Hematopoietic multipotent progenitor cell treated with erythropoietin and hydrocortisone succinate and interleukin-3 and kit ligand, for 8 days (in vitro differentiated cells): ENCODE measurements at regions not wholly inside any gene's neighbourhood (a gene's known extent, or its start where the extent isn't known, plus 50 kb on each side); places are given as distances from the start of the nearest gene placed in this dataset.

ENCODE experiments used
- DNase-seq: peaks from one replicate; pipeline ENCODE4 v3.0.0-alpha.2; 2015

DNA sequence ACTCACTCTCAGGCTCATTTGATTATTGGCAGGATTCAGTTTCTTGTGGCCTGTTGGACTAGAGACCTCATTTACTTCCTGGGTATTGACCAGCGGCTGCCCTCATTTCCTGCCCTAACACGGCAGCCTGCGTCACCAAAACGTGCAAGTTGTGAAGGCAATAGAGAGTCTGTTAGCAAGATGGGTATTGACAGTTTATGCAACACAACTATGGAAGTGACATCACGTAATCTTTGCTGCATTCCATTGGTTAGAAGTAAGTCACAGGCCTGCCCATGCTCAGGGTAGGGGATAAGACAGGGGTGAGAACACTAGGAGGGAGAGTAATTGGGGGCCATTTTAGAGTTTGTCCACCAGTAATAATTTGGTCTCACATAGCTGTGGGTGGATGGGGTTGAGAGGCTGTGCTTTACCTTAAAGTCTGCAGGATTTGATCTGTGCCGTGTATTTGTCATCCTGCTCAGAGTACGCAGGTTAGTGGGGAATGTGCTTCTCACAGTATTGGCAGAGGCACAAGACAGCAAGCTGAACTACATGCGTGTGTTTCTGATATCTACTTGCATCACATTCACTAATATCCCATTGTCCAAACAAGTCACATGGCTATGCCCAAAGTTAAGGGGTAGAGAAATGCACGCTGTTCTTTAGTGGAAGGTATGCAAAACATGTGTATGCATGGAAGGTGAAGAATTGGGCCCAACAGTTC is 83.3 kb downstream of the EDEM1 start:
- DNase-seq: no peak

DNA sequence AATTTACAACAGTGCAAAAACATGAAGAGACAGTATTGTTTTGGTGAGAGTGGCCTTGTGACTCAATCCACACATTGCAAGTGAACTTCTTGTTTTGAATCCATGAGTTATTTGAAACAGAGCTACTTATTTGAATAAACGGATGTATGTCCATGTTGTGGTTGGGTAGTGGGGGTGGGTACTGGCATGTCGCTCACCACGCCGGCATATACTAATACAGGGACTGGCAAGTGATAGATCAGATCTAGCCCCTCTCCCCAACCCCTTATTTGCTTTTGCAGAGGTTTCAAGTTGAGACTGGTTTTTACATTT is 83.8 kb downstream of the EDEM1 start:
- DNase-seq: no peak

DNA sequence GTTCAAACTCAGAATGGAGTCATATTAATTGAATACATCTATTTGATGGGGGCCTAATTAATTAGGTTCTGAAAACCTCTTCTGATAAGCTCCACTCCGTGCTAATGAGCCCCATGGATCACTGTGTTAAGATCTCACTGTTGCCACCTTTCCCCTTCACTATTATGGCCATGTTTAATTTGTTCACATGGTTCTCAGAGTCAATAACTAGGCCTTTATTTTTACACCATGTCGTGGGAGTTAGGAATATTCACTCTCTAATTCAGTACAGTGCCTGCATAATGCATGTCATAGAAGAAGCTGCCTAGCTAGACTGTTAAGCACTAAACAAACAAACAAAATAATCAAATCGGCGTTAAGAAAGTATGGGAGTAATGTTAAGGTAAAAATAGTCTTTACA is 84.9 kb downstream of the EDEM1 start:
- no peak for DNase-seq

DNA sequence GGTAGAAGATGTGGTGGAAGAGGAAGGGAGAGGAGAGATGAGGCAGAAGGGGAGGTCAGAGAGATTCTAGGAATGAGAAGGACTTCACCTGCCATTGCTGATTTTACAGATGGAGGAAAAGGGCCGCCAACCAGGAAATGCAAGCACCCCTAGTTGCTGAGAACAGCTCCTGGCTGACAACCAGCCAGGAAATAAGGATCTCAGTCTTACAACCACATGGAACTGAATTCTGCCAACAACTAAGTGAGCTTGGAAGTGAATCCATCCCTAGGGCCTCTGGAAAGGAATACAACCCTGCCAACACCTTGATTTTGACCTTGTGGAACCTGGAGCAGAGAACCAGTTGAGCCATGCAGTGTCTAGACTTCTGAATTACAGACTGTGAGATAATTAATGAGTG is 86.6 kb downstream of the EDEM1 start:
- DNase-seq: no peak

DNA sequence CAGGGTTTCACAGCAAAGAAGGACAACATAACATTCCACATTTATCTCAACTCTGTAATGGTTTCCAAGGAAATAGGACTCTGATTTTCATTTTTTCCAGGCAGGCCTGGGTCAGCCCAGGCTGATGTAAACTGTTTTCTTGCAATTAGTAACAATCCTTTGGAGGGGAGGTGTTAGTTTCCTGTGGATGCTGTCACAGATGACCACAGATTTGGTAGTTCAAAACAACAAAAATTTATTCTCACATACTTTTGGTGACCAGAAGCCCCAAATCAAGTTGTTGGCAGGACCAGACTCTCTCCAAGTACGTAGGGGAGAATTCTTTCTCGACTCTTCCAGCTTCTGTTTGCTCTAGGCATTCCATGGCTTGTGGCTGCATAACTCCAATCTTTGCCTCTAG is 88.0 kb downstream of the EDEM1 start:
- no peak for DNase-seq

DNA sequence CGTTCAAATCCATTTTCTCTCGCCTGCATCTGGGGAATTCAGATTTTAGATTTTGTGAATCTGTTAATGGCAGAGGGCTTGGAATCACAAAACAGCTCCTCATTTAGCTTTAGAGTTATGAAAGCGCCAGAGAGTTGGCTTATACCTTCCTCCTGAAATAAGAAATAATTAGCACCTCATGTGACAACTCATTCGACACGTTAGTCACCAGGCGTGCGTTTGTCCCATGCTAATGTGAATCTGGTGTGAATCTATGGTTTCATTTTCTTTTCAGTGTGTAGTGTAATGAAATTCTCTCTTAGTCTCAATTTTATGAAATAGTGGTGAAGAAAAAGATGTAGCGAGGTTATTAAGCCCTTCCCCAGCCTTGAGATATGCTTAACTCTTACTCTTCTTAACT is 89.4 kb downstream of the EDEM1 start:
- no peak for DNase-seq

DNA sequence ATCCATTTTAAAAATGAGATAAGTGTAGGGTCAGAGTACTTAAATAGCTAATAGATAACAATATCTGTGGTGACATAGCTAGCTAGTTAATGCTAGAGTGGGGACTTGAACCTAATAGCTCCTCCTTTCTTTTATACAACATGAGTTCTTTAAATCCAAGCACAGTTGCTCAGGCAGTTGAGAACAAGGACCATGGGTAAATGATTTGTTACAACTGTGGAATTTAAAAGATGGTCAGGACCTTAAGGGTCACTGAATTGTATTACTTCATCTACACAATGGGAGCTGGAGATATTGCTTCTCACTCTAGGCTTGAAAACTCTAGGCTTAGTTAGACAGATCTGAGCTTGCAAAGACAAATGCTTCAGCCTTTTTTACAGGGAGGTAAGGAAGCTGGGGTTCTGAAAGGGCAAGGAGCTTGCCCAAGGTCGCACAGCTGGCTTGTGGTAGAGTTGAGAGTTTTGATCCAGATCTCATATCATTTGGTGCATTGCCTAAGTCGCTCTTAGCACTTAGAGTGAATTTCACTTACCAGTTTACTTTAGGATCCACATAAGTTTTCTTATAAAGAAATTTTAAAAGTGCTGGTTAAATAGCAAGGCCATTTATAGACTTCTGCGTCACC is 90.2 kb downstream of the EDEM1 start:
- no peak for DNase-seq

DNA sequence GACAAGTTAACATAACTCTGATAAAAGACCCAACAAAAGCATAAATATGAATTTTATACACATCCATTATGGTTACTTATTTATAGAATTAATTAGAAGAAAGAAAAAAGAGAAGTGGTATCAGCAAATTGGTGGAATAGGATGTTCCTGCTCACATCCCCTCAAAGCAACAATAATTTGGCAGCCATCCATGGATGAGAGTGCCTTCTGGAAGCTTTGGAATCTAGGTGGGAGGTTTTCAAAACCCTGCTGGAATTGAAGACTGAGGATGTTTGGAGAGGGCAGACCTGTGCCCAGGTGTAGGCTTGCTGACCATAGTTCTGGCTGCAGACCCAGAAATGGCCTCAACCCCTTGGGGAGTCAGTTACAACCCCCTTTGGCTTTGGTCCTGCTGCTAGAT is 91.2 kb downstream of the EDEM1 start:
- DNase-seq: no peak

DNA sequence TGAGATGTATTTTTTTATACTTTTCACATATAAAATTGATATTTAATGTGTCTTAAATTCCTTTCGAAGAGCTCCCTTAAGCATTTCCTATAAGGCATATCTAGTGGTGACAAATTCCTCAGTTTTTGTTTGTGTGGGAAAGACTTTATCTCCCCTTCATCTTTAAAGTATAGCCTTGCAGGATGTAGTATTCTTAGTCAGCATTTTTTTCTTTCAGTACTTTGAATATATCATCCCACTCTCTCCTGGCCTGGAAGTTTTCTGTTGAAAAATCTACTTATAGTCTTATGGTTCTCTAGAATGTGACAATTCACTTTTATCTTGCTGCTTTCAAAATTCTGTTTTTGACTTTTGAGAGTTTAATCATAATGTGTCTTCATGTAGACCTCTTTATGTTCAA is 95.2 kb downstream of the EDEM1 start:
- DNase-seq: no peak

DNA sequence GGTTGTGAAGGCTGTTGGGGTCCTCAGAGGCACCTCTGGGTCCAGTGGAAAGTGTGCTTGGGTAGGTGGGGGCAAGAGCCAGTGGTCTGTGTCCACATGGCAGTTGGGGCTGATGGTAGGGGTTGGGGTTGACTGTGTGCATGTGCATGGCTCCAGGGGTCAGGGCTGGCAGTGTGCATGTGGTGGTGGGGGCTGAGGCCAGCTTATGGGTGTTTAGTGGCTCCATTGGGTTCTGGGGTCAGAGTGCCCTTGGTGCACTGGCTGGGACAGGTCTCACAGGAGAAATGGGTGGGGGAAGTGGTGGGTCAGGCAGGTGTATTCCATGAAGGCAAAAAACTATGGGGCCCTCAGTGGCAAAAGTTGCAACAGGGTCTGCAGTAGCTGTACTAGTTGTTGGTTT is 97.9 kb downstream of the EDEM1 start:
- DNase-seq: no peak

DNA sequence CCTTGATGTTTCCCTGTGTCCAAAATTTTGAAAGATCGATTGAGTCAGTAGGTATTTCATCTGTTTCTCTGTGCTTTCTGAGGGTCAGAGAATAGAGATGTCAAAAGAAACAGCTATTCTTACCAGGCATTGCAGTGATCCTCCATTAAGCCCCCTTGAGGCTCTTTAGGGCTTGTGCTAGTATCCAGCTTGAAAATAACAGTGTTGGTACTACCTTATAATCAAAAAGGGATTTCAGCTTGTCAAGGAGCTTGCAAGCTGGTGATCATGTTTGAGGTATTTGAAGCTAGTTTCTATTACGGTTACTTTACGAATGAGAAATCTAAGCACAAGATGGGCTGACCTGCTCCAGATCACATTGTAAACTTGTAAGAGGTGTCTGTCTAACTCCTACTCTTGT is 103.4 kb downstream of the EDEM1 start:
- DNase-seq: no peak

DNA sequence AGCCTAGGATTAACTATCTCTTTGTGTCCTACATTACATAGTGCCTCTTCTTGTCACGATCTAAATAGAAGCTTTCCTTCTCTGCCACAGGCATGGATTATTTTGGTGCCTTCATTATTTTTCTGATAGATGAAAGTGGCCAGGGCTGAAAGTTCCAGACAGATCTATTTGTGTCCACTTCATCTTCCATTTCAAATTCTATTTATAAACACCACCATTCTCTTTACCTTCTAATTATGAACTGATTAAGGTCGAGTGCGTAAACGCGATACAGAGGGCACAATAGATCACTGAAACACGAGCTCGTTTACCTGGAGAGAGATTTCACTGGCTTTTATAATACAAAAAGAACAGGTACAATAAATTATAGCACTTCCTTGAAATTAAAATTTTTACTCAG is 105.0 kb downstream of the EDEM1 start:
- no peak for DNase-seq

DNA sequence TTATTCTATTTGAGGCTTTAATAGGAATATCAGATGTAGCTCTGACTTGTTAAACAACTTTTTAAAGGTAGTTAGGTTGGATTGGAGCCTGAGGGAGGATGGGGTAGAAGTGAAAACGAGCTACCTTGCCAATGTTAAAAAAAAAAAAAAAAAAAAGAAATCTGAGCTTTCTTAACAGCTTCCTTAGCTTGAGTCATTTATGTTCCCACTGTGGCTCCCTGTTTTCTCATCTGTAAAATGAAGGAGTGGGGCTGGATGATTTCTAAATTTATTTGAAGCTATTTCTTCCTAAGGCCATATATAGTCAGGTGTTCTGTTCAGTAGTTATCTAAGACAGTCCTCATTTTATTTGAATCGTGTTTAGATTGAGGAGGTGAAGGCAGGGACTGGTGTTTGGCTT is 105.7 kb downstream of the EDEM1 start:
- no peak for DNase-seq

DNA sequence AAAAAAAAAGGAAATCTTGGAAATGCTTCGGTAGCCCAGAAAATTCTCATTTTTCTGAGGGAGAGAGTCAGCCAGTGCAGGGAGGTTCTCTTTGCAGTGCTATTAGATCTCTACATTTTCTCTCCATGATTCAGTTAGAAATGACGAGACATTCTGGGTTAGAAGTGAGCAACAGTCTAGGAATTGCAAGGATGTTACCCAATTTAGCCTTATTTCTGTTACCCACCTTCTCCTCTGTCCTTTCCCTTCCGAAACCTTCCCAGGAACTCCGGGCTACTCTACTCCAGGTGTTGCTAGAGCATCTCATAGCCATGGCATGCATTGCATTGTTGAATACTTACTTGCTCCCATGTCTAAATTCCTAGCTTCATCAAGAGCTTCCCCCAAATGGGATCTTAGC is 106.8 kb downstream of the EDEM1 start:
- no peak for DNase-seq

DNA sequence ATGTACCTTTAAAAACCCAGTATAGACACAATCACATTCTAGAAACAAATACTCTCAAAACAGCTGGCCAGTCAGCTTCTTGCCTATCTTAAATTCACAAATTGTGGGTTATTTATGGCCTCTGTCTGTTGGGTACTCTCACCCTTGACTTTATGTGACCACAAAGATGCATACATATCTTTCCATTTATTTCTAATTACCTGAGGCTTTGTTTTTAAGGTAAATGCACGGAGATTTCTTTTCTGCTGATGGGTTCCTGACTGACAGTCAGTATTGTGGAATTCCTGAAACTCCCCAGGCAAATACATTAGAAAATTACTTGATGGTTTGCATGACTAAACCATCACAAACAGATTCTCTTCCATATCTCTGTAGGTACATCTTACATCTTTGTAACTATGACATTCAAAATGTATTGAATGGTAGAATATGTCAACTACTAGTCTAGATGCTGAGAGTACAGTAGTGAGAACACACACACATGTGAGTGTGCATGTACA is 107.7 kb downstream of the EDEM1 start:
- no peak for DNase-seq

DNA sequence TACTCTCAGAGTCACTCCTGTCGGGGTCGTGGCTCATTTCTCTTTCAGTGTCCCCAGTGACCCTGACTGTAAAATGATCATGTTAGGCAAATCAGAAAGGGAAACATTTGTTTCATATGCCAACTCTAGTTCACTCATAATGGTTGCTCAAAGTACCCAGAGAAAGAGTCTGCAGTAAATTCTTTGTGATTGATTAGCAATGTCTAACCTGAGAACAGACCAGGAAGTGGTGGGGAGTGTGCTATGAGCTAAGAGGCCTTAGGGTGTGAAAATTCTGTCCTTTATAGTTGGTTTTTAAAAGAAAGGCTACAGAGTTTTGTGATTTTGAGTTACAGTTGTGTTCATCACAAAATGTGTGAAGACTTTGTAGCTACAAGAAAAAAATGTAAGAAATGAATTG is 108.9 kb downstream of the EDEM1 start:
- DNase-seq: no peak

DNA sequence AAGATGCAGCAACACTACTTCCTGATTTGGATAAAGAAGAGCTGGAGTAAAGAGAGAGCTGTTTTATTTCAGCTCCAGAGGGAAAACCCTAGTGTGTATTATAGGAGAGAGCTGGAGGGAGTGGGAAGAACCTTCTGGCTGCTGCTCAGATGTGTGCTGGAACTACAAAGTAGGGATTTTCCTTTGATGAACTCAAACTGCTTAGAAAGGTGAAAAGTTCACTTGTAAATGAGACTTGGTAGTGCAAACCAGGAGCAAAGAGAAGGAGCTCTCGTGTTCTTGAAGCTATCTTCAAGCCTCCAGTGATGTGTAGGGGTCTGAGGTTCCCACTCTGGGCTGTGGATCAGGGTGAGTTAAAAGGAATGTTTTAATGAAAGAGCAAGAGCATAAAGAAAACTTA is 110.4 kb downstream of the EDEM1 start:
- no peak for DNase-seq

DNA sequence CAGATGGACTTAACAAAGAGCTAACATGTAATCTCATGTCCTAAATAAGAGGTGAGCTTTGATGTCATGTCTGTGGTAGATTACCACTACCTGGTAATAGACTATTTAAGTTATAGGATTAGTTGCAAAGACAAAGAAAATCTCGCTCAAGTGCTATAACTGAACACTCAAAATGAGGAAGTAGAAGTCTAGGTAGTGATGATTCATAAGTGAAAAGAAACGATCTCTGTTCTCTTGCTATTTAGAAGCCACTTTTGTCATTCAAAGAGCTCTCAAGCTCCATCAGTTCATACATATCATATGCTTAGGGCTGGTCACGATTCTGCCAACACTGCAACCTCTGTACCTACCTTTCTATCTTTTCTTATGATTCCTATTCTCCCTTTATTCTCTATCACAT is 110.9 kb downstream of the EDEM1 start:
- no peak for DNase-seq

DNA sequence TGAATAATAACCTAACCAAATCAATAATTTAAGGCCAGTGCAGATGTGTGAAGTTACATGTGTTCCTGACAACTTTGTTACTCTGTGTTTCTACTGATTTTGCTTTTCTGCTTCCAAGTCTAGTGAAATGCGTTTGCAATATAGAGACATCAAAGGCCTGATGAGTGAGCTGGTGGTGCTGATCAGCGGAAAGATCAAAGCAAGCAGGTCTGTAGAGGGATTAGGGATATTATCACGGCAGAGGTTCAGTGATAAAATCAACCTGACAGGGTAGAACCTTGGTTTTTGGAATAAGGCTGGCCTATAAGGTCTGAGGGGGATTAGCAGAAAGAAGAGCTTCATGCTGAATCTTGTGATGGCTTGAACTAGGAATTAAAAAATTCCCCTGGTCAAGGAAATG is 111.7 kb downstream of the EDEM1 start:
- DNase-seq: no peak

DNA sequence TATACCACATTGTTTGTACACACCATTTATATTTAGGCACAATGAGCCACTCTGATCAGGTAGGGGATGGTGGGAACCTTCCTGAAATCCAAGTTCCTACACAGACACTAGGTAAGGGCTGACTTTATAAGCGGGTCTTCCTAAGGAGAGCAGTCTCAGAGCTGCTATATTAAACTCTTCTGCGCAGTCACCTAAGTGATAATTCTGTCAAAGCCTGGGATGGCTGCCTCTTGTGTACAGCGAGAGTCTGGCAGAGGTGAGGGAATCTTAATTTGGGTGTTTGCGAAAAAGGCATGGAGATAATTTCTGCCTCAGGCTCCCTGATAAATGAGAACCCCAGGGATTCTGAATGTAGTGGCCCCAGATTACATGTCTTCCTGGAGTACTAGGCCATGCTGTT is 113.1 kb downstream of the EDEM1 start:
- no peak for DNase-seq

DNA sequence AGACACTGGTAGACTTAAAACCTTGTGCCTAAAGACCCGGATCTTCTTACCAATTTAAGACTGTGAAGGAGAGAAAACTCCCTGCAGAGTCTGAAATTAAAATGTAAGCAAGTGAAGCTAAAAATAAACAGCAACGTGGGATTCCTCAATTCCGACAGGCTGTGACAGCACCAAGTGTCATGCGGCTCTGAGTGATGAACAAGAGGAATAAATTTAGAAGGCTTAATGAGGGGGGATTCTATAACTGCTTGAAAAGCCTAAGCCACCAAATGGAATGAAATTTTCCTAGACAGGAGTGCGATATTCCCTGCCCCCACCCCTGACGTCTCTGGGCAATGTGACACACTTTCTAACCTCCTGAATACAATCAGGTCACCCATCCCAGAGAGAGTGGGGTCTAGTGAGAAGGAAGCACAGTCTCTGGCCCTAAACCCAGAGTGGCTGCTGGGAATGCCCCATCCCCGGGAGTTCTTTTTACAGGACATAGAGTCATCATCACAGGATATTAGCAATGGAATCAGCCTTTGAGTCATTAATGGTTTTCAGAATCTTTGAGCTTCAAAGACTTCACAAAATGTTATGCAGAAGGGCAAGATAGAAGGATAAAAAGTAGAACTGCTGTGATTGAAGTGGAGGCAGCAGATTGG is 114.3 kb downstream of the EDEM1 start:
- DNase-seq: no peak

DNA sequence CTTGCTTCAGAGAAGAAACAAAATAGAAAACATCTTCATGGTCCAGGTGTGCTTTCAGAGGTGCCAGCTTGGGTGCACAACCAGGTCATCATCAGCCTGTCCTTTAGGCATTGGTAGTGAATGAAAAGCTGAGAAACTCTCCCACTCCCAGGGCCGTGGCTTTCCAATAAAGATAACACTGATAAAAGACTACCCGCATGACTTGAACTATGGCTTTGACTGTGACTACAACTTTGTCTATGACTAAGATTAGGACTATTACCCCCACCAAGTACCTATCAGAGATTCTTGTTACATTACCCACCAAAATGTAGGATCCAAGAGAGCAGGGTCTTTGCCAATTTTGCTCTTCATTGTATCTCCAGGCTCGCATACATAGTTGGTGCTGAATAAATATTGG is 115.2 kb downstream of the EDEM1 start:
- DNase-seq: no peak

DNA sequence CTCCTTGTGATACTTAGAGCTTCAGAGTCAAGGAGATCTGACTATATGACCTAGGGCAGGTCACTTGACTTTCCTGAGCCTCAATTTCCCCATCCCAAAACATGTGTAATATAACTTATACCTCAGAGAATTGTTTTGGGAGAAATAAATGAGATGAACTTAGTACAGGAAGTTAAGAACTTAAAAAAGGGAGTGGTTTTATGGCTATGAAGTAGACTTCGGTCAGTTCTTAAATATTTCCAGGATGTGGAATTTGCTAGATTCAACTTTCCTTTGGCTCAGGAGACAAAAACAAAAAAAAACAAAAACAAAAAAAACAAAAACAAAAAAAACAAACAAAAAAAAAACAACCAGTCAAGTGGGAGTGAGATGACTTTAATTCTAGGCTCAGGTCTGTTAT is 116.7 kb downstream of the EDEM1 start:
- no peak for DNase-seq

DNA sequence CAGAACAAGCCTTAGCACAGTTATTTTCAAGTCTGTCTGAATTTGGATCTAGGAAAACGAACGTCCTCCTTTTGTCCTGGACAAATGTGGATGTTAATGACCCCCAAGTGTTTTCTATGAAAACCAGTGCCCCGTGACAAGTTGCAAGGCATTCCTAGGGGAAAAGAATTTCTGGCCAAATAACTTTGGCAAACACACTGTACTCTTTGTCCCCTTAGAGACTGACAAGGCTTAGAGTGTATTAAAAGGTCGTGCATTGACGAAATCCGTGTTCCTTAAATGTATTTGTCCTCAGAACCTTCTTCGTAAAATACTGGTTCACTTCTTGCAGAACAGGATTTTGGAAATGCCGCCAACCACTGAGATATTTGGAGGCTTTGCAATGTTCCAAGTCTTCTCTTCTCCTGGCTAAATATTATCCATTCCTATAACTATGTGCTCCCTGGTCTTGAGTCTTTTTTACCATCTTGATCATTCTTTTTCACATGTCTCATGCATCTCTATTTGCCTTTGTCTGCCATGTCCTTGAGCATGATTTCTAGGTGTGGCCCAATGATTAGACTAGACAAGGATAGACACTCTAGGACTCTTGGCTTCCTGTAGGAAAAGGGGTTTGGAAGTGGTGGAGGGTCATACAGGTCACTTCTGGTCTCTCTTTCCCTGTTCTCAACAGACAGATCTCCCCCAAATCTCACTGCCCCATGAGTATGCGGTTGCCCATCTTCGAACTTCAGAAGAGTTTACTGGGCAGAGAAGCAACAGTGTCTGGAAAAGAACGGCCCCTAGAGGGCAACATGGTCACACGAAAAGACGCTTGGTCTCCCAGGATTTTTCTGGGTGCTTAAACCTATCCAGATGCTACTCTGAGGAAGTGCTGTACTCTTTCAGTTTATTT is 117.5 kb downstream of the EDEM1 start:
- DNase-seq: peak; percentile 59
